Astrocyte of the spinal cord (primary cell): ENCODE measurements at regions not wholly inside any gene's neighbourhood (a gene's known extent, or its start where the extent isn't known, plus 50 kb on each side); places are given as distances from the start of the nearest gene placed in this dataset.

Source experiments
- DNase-seq: peaks from one replicate; pipeline ENCODE4 v3.0.0; 2011; ENCODE audit warnings: low read depth, low spot score
- H3K4me3 ChIP-seq: 2 replicates; pipeline ENCODE4 v1.5.1; 2011; ENCODE audit warnings: low read depth, mild to moderate bottlenecking, low read length, moderate library complexity
- in situ Hi-C: cut with HindIII; loops from 2 replicates; pipeline ENCODE4 v1.10.0; 2017; ENCODE audit warnings: low sequenced_read_pairs
- TF ChIP-seq, protein P1 (sequence below): IDR thresholded peaks from 2 replicates; pipeline ENCODE4 v1.5.1; 2012; ENCODE audit warnings: low read depth, mild to moderate bottlenecking, low read length, inconsistent platforms

GRCh38 chr1:53390736-53391135 is 62.9 kb upstream of the LRP8 start:
- DNase-seq: no peak
- TF ChIP-seq, protein P1, sequence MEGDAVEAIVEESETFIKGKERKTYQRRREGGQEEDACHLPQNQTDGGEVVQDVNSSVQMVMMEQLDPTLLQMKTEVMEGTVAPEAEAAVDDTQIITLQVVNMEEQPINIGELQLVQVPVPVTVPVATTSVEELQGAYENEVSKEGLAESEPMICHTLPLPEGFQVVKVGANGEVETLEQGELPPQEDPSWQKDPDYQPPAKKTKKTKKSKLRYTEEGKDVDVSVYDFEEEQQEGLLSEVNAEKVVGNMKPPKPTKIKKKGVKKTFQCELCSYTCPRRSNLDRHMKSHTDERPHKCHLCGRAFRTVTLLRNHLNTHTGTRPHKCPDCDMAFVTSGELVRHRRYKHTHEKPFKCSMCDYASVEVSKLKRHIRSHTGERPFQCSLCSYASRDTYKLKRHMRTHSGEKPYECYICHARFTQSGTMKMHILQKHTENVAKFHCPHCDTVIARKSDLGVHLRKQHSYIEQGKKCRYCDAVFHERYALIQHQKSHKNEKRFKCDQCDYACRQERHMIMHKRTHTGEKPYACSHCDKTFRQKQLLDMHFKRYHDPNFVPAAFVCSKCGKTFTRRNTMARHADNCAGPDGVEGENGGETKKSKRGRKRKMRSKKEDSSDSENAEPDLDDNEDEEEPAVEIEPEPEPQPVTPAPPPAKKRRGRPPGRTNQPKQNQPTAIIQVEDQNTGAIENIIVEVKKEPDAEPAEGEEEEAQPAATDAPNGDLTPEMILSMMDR: no peak
- H3K4me3 ChIP-seq: no peak overlapping the region
- in situ Hi-C loops: loop anchor here (25.0 kb wide), 1 partner anchor 103 kb away; no protein-coding TSS in a partner anchor

GRCh38 chr1:53391296-53391695 is 63.4 kb upstream of the LRP8 start:
- no peak for DNase-seq
- TF ChIP-seq, protein P1: no peak
- in situ Hi-C loops: loop anchor here (25.0 kb wide), 1 partner anchor 104 kb away; no protein-coding TSS in a partner anchor
- H3K4me3 ChIP-seq: no peak overlapping the region

DNA sequence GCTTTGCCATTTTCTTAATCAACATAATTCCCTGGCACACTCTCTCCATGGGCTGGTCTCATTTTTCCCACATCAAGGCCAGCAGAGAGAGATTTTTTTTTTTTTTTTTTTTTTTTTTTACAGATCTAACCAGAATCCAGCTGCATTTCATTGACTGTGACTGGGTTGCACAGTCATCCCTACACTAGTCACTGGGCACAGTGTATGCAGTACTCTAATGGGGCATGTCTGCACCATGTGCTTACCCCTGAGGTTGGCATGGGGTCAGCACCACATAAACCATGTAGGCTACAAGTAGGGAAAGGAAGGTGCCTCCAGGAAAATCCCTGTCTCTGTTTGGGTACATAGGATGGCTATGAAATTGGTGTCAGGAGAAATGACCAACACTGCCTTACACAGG is 64.1 kb upstream of the LRP8 start:
- TF ChIP-seq, protein P1: no peak
- no peak for DNase-seq
- no peak overlapping the region for H3K4me3 ChIP-seq
- in situ Hi-C loops: loop anchor here (25.0 kb wide), 1 partner anchor 105 kb away; no protein-coding TSS in a partner anchor

DNA sequence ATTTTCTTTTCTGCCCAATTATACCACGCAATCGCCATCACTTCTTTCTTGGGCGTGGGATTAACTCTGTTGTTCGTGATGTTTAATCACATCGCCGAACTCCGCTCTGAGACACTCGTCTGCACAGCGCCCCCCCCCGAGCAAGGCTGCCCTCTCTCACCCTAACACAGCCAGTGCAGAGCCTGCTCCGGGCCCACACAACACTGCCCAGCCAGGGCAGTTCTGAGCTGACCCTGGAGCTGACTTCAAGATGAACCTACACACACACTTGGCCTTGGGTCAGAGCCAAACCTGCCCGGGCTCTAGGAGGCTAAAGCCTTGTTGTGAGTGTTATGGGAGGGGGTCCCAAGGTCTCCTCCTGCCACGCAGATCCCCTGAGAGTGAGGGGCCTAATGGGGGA is 64.6 kb upstream of the LRP8 start:
- no peak overlapping the region for H3K4me3 ChIP-seq
- in situ Hi-C loops: loop anchor here (25.0 kb wide), 1 partner anchor 105 kb away; no protein-coding TSS in a partner anchor
- DNase-seq: no peak
- TF ChIP-seq, protein P1: no peak

DNA sequence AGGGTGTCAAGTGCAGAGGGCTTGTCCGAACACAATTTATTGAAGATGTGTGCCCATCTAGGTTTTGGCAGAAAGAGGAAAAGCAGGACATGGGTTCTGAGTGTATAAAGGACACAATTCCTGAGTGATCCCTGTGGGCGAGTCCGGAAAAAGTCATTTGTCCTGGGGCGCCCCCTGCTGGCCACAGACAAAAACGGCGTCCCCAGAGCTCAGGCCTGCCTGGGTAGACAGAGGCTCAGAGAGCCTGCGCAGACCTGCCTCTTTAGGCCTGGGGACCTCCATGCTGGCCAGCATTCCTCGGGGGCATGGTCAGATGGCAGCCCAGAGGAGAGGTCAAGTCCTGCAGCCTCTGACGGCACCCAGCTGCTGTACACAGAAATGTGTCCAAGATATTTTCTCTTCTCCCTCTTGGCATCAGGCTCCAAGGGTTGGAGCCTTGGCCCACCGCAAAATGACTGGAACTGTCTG is 65.5 kb upstream of the LRP8 start:
- peak; percentile 67 for DNase-seq
- H3K4me3 ChIP-seq: no peak overlapping the region
- in situ Hi-C loops: loop anchor here (25.0 kb wide), 1 partner anchor 106 kb away; no protein-coding TSS in a partner anchor
- TF ChIP-seq, protein P1: peak; percentile 84

- DNase-seq: no peak
Observed at GRCh38 chr1:53394306-53394705, 64.9 kb upstream of the DMRTB1 start.

More at GRCh38 chr1:53394306-53394705, 64.9 kb upstream of the DMRTB1 start:
- in situ Hi-C loops: loop anchor here (25.0 kb wide), 1 partner anchor 107 kb away; no protein-coding TSS in a partner anchor
- H3K4me3 ChIP-seq: no peak overlapping the region
- TF ChIP-seq, protein P1: no peak
